OCI-LY3 (cell line): ENCODE measurements at regions not wholly inside any gene's neighbourhood (a gene's known extent, or its start where the extent isn't known, plus 50 kb on each side); places are given as distances from the start of the nearest gene placed in this dataset.

Source experiments
- H2AFZ ChIP-seq: fragments of 200-600, 300-600 bp; shearing (Covaris generic); 2 replicates; pipeline ENCODE4 v1.6.0; 2014; ENCODE audit warnings: antibody characterized with exemption, low read depth, low read length
- H3K27ac ChIP-seq: fragments of 200-600, 300-600 bp; sonication (generic); 2 replicates; pipeline ENCODE4 v1.5.1; 2014; ENCODE audit warnings: mild to moderate bottlenecking, low read length, moderate library complexity, mixed read lengths
- H3K27me3 ChIP-seq: fragments of 200-600, 300-600 bp; sonication (generic); 2 replicates; pipeline ENCODE4 v1.6.1; 2014; ENCODE audit warnings: low read depth, low read length, mixed read lengths
- H3K36me3 ChIP-seq: fragments of 200-600, 300-600 bp; sonication (generic); replicated peaks from 2 replicates; pipeline ENCODE3; 2014; ENCODE audit warnings: low read depth, low read length, mixed read lengths
- H3K4me1 ChIP-seq: fragments of 300-600, 200-600 bp; sonication (generic); 2 replicates; pipeline ENCODE4 v1.6.1; 2014; ENCODE audit warnings: low read length, mixed read lengths
- H3K4me2 ChIP-seq: fragments of 200-600, 300-600 bp; sonication (generic); 2 replicates; pipeline ENCODE4 v1.6.1; 2014; ENCODE audit warnings: low read length, mixed read lengths
- H3K4me3 ChIP-seq: fragments of 300-600, 200-600 bp; sonication (generic); 2 replicates; pipeline ENCODE4 v1.5.1; 2014; ENCODE audit warnings: antibody characterized with exemption, mild to moderate bottlenecking, low read length, moderate library complexity
- H3K79me2 ChIP-seq: fragments of 300-600, 200-600 bp; shearing (Covaris generic); 2 replicates; pipeline ENCODE4 v1.6.1; 2014; ENCODE audit warnings: mild to moderate bottlenecking, low read length, mixed read lengths
- H3K9ac ChIP-seq: fragments of 300-600, 200-600 bp; shearing (Covaris generic); 2 replicates; pipeline ENCODE4 v1.6.0; 2014; ENCODE audit warnings: mild to moderate bottlenecking, low read length, moderate library complexity
- H3K9me3 ChIP-seq: fragments of 200-600, 300-600 bp; shearing (Covaris generic); 2 replicates; pipeline ENCODE4 v1.6.1; 2014; ENCODE audit warnings: low read length, mixed read lengths; ENCODE audit not compliant: insufficient read depth
- H4K20me1 ChIP-seq: fragments of 200-600, 300-600 bp; sonication (generic); 2 replicates; pipeline ENCODE4 v1.6.1; 2016; ENCODE audit warnings: low read length, mixed read lengths; ENCODE audit not compliant: insufficient read depth
- EZH2phosphoT487 ChIP-seq: fragments of 200-600 bp; shearing (Covaris generic); IDR thresholded peaks from 2 replicates; pipeline ENCODE4 v1.6.1; 2018; ENCODE audit warnings: antibody characterized with exemption, mixed run types, low read depth
- TF ChIP-seq, protein P1 (sequence below): fragments of 200-600, 300-600 bp; sonication (generic); IDR thresholded peaks from 2 replicates; pipeline ENCODE4 v1.5.1; 2014; ENCODE audit warnings: antibody characterized with exemption, low read length, low read depth

DNA sequence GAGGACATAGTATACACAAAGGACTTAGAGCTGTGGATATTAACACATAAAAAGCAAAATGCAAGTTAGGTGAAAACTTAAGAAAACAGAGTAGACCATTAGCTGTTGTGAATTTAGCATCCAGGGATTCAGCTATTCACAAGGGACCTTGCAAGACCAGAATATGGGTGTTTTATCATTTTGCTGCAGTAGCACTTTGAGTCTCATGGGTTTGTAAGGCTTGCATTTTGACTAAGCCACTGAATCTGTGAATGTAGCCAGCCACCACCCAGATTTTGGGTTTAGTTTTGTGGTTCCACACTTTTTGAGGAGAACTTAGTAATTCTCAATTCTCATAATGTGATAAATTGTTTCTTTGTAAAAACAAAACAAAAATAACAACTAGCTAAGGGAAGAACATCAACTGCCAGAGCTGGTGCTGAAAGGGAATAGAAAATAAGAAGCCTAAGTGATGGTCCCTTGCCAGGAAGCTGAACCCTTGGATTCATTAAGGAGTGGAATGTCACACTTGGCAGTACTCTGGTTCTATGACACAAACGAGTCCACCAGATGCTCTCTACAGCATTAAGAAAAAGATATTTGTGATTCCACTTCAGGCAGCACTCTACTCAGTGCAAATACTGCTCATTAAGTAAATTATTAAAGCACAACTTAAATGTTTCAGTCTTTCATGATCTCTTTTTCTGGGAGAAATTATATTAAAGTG lies 557.4 kb upstream of the ZNF462 start:
- Histone ChIP-seq H3K4me3 (no peak overlapping the region), H2AFZ (no peak overlapping the region), H3K36me3 (no peaks in the 10 kb centered on the region), H3K27ac (no peak overlapping the region), H4K20me1 (no peaks in the 10 kb centered on the region), H3K4me1 (peaks cover 67% of the 10 kb centered on the region), H3K79me2 (no peaks in the 10 kb centered on the region), H3K9me3 (no peaks in the 10 kb centered on the region), H3K4me2 (peak overlapping the region; percentile 14; the same call in 1 of the 2 replicates), H3K9ac (no peak overlapping the region), H3K27me3 (no peaks in the 10 kb centered on the region)
- no peak for TF ChIP-seq EZH2phosphoT487
- TF ChIP-seq, protein P1, sequence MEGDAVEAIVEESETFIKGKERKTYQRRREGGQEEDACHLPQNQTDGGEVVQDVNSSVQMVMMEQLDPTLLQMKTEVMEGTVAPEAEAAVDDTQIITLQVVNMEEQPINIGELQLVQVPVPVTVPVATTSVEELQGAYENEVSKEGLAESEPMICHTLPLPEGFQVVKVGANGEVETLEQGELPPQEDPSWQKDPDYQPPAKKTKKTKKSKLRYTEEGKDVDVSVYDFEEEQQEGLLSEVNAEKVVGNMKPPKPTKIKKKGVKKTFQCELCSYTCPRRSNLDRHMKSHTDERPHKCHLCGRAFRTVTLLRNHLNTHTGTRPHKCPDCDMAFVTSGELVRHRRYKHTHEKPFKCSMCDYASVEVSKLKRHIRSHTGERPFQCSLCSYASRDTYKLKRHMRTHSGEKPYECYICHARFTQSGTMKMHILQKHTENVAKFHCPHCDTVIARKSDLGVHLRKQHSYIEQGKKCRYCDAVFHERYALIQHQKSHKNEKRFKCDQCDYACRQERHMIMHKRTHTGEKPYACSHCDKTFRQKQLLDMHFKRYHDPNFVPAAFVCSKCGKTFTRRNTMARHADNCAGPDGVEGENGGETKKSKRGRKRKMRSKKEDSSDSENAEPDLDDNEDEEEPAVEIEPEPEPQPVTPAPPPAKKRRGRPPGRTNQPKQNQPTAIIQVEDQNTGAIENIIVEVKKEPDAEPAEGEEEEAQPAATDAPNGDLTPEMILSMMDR: no peak

DNA sequence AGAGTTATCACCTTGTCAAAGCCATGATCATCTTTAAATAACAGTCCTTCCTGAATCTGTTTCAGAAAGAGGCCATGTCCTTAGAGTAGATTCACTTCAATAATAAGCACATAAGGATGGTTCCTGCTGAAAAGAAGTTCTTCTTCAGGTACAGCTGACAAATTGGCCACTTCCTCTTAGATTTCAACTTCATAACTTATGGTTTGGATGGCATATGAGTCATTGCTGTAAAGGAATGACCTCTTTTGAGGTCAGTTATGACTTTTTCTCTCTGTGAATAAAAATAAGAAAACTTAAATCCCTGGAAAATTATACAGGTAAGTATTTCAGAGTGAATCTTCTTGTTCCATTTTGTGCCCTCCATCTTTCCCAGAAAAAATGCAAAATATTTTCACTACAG lies 555.3 kb upstream of the ZNF462 start:
- Histone ChIP-seq H2AFZ (no peak overlapping the region), H3K27me3 (no peaks in the 10 kb centered on the region)
- TF ChIP-seq, protein P1: no peak
- no peak for TF ChIP-seq EZH2phosphoT487

DNA sequence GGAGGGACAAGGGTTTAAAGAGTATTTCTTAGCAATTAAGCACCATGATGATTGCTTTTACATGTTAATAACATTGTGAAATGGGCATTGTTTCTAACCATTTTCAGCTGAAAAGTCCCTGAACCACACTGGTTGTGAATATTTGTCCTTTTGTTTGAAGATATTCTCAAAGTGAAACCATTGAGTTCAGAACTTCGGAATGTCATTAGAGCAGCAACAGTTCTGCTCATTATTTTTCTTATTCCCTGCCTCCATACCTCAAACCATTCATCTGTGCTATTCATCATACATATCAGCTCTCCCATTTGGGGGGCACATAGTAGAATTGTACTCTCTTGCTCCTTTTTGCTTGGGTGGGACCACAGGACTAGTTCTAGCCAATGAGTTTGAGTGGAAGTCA lies 553.0 kb upstream of the ZNF462 start:
- no peaks in the 10 kb centered on the region for H3K27me3 ChIP-seq
- H3K27ac ChIP-seq: peak overlapping the region; percentile 92
- TF ChIP-seq, protein P1: no peak
- TF ChIP-seq EZH2phosphoT487: no peak
- H3K36me3 ChIP-seq: no peaks in the 10 kb centered on the region
- no peaks in the 10 kb centered on the region for H3K79me2 ChIP-seq
- peak overlapping the region; percentile 59 for H3K9ac ChIP-seq
- peak overlapping the region; percentile 57 for H3K4me2 ChIP-seq
- no peaks in the 10 kb centered on the region for H3K9me3 ChIP-seq
- peak overlapping the region; percentile 19; the same call in 1 of the 2 replicates for H3K4me3 ChIP-seq
- H3K4me1 ChIP-seq: peaks cover 82% of the 10 kb centered on the region
- no peaks in the 10 kb centered on the region for H4K20me1 ChIP-seq
- H2AFZ ChIP-seq: 0 out of 2 replicates have a peak overlapping the region, but pooled peaks have one; percentile 7

More for the DNA sequence above, 555.3 kb upstream of the ZNF462 start:
- Histone ChIP-seq H3K9me3 (no peaks in the 10 kb centered on the region), H3K36me3 (no peaks in the 10 kb centered on the region), H3K4me2 (peak overlapping the region; percentile 27), H3K27ac (peak overlapping the region; percentile 92), H4K20me1 (no peaks in the 10 kb centered on the region), H3K79me2 (no peaks in the 10 kb centered on the region), H3K4me3 (no peak overlapping the region), H3K9ac (no peak overlapping the region; the same call in 1 of the 2 replicates), H3K4me1 (peaks cover 88% of the 10 kb centered on the region)

DNA sequence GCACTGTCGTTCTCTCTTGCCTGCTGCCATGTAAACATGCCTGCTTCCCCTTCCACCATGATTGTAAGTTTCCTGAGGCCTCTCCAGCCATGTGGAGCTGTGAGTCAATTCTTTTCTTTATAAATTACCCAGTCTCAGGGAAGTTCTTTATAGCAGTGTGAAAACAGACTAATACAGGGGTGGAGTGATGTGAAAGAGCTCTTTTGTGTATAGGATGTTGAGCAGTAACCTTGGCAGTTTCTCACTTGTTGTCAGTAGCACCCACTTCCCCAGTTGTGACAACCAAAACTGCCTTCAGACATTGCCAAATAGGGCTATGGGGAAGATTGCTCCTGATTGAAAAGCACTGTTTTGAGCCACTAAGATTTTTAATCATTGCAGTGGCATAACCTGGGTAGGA lies 552.2 kb upstream of the ZNF462 start:
- Histone ChIP-seq H4K20me1 (no peaks in the 10 kb centered on the region), H3K4me1 (peaks cover 79% of the 10 kb centered on the region), H3K4me3 (0 out of 2 replicates have a peak overlapping the region, but pooled peaks have one; percentile 19), H3K27ac (peak overlapping the region; percentile 92), H2AFZ (no peak overlapping the region), H3K4me2 (peak overlapping the region; percentile 57), H3K27me3 (no peaks in the 10 kb centered on the region), H3K36me3 (no peaks in the 10 kb centered on the region), H3K9ac (peak overlapping the region; percentile 59), H3K79me2 (no peaks in the 10 kb centered on the region), H3K9me3 (no peaks in the 10 kb centered on the region)
- TF ChIP-seq, protein P1: no peak
- TF ChIP-seq EZH2phosphoT487: no peak
